BJ (cell line): ENCODE measurements at regions not wholly inside any gene's neighbourhood (a gene's known extent, or its start where the extent isn't known, plus 50 kb on each side); places are given as distances from the start of the nearest gene placed in this dataset.
A peak's percentile ranks its signal among the peaks of the same experiment; 100 is the strongest.

ENCODE experiments used
- CTCF ChIA-PET: fragments of 350-600 bp; formaldehyde crosslinking; extraction: SDS; loops from one replicate; lab custom pipeline; 2021; ENCODE audit warnings: antibody characterized with exemption, inconsistent platforms; lab: Yijun Ruan, JAX
- POLR2A ChIA-PET: fragments of 300-600 bp; sonication (Branson Sonifier 250); formaldehyde crosslinking; extraction: SDS; loops from one replicate; lab custom pipeline; 2021; ENCODE audit warnings: antibody characterized with exemption; lab: Charles Lee
- DNase-seq: peaks from one replicate; pipeline ENCODE4 v3.0.0-alpha.2; 2011; ENCODE audit warnings: low read depth
- H3K27me3 ChIP-seq: 2 replicates; pipeline ENCODE4 v1.6.0; 2011; ENCODE audit warnings: low read length; ENCODE audit not compliant: control insufficient read depth, insufficient read depth
- H3K36me3 ChIP-seq: 2 replicates; pipeline ENCODE4 v1.5.1; 2011; ENCODE audit warnings: low read length; ENCODE audit not compliant: control insufficient read depth, insufficient read depth
- H3K4me3 ChIP-seq: 2 replicates; pipeline ENCODE4 v1.5.1; 2011; ENCODE audit warnings: low read depth, mild to moderate bottlenecking, control low read depth, low read length
- TF ChIP-seq, protein P1 (sequence below): IDR thresholded peaks from 2 replicates; pipeline ENCODE4 v1.5.1; 2011; ENCODE audit warnings: low read depth, mild to moderate bottlenecking, control low read depth, inconsistent platforms, low read length, moderate library complexity; ENCODE audit not compliant: insufficient read depth

GRCh38 chr3:109532257-109533216 is 195.2 kb upstream of the DPPA4 start:
- no peaks in the 10 kb centered on the region for H3K36me3 ChIP-seq
- CTCF ChIA-PET, result interaction anchor here (0.8 kb wide), 1 partner anchor 14 kb away, joined by 4 read pairs; no protein-coding TSS in a partner anchor
- no peaks in the 10 kb centered on the region for H3K27me3 ChIP-seq
- POLR2A ChIA-PET, result no interaction called here
- TF ChIP-seq, protein P1, sequence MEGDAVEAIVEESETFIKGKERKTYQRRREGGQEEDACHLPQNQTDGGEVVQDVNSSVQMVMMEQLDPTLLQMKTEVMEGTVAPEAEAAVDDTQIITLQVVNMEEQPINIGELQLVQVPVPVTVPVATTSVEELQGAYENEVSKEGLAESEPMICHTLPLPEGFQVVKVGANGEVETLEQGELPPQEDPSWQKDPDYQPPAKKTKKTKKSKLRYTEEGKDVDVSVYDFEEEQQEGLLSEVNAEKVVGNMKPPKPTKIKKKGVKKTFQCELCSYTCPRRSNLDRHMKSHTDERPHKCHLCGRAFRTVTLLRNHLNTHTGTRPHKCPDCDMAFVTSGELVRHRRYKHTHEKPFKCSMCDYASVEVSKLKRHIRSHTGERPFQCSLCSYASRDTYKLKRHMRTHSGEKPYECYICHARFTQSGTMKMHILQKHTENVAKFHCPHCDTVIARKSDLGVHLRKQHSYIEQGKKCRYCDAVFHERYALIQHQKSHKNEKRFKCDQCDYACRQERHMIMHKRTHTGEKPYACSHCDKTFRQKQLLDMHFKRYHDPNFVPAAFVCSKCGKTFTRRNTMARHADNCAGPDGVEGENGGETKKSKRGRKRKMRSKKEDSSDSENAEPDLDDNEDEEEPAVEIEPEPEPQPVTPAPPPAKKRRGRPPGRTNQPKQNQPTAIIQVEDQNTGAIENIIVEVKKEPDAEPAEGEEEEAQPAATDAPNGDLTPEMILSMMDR, result 0 out of 2 replicates have a peak, but pooled peaks have one; percentile 32
- DNase-seq, result no peak
- H3K4me3 ChIP-seq, result no peak overlapping the region

DNA sequence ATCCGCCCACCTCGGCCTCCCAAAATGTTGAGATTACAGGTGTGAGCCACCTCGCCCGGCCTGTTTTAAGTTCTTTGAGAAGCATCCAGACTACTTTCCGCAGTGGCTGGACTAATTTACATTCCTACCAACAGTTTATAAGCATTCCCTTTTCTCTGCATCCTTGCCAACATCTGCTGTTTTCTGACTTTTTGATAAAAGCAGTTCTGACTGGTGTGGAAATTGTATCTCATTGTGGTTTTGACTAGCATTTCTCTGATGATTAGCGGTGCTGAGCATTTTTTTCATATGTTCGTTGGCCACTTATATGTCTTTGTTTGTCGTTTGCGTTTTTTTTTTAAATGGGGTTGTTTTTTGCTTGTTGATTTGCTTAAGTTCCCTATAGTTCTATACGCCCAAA is 208.4 kb upstream of the DPPA4 start:
- no peaks in the 10 kb centered on the region for H3K36me3 ChIP-seq
- CTCF ChIA-PET, result no interaction called here
- POLR2A ChIA-PET, result no interaction called here
- H3K27me3 ChIP-seq, result no peaks in the 10 kb centered on the region
- TF ChIP-seq, protein P1, result no peak
- no peak for DNase-seq
- no peak overlapping the region for H3K4me3 ChIP-seq

- TF ChIP-seq, protein P1, result no peak
- CTCF ChIA-PET, result no interaction called here
- no peak for DNase-seq
- Histone ChIP-seq H3K36me3 (no peaks in the 10 kb centered on the region), H3K27me3 (no peaks in the 10 kb centered on the region), H3K4me3 (no peak overlapping the region)
- POLR2A ChIA-PET, result no interaction called here
Measured at GRCh38 chr3:109548192-109548938, 211.0 kb upstream of the DPPA4 start.

- no peak for DNase-seq
- ChIA-PET POLR2A (no interaction called here), CTCF (no interaction called here)
- Histone ChIP-seq H3K4me3 (no peak overlapping the region), H3K36me3 (no peaks in the 10 kb centered on the region), H3K27me3 (no peaks in the 10 kb centered on the region)
- TF ChIP-seq, protein P1, result no peak
Measured at GRCh38 chr3:109553591-109554371, 216.4 kb upstream of the DPPA4 start.

DNA sequence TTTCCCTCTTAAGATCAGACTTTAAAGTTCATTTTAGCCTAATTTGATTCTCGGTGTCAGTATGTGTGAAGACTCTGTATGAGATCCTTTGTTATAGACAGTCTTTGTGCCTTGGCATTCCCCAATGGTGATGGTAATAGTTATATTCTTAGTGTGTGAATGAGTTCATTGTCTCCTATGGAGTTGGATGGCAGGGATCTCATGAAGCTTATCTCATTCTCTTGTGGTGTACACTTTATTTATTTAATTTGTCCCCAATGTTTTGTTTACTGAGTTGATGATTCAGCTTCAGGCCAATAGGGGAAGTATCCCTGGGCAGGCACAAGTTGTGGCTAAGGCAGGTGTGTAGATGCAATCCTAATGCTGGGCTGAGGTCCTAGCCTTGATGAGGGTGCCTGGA is 222.0 kb upstream of the DPPA4 start:
- H3K4me3 ChIP-seq, result no peak overlapping the region
- no peak for DNase-seq
- no peaks in the 10 kb centered on the region for H3K36me3 ChIP-seq
- ChIA-PET POLR2A (no interaction called here), CTCF (interaction anchor here (0.7 kb wide), 1 partner anchor 70 kb away, joined by 3 read pairs; no protein-coding TSS in a partner anchor)
- no peaks in the 10 kb centered on the region for H3K27me3 ChIP-seq
- TF ChIP-seq, protein P1, result no peak
